ENCODE measurements at regions not wholly inside any gene's neighbourhood (a gene's known extent, or its start where the extent isn't known, plus 50 kb on each side); places are given as distances from the start of the nearest gene placed in this dataset.
A peak's percentile ranks its signal among the peaks of the same experiment; 100 is the strongest.

DNA sequence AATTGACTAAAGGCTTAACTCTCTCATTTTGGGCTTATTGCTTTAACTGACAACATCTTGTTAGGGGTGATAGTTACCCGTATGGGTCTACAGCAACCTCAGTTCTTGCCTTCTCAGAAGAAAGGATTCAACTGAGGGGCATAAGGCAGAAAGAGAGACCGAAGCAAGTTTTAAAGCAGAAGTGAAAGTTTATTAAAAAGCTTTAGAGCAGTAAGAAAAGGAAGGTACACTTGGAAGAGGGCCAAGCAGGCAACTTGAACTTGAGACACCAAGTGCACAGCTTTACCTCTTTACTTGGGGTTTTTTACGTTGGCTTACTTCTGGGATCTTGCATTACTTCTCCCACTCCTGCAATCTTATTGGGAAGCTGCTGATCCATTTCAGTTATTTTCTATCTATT lies 246.9 kb upstream of the PRR20A start:
- no peak for DNase-seq
- TF ChIP-seq, protein P1, sequence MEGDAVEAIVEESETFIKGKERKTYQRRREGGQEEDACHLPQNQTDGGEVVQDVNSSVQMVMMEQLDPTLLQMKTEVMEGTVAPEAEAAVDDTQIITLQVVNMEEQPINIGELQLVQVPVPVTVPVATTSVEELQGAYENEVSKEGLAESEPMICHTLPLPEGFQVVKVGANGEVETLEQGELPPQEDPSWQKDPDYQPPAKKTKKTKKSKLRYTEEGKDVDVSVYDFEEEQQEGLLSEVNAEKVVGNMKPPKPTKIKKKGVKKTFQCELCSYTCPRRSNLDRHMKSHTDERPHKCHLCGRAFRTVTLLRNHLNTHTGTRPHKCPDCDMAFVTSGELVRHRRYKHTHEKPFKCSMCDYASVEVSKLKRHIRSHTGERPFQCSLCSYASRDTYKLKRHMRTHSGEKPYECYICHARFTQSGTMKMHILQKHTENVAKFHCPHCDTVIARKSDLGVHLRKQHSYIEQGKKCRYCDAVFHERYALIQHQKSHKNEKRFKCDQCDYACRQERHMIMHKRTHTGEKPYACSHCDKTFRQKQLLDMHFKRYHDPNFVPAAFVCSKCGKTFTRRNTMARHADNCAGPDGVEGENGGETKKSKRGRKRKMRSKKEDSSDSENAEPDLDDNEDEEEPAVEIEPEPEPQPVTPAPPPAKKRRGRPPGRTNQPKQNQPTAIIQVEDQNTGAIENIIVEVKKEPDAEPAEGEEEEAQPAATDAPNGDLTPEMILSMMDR (IDR thresholded peaks at IDR 0.05): no peak
- TF ChIP-seq EP300 (IDR thresholded peaks at IDR 0.05) (no peak), POLR2AphosphoS5 (IDR thresholded peaks at IDR 0.05) (no peak), POLR2A (IDR thresholded peaks at IDR 0.05) (no peak)
- ATAC-seq (ENCODE audit: low FRiP score in 2 of 2): no peak
- 74 to 79% methylated on average over 3 of the region's 3 CpGs for WGBS, 2 donors
- no peak overlapping the region for H3K4me3 ChIP-seq
- no peaks in the 10 kb centered on the region for H3K36me3 ChIP-seq
- no peaks in the 10 kb centered on the region for H3K4me1 ChIP-seq
- no peaks in the 10 kb centered on the region for H3K9me3 ChIP-seq
- no peaks in the 10 kb centered on the region for H3K27me3 ChIP-seq
- no peak overlapping the region for H3K27ac ChIP-seq

DNA sequence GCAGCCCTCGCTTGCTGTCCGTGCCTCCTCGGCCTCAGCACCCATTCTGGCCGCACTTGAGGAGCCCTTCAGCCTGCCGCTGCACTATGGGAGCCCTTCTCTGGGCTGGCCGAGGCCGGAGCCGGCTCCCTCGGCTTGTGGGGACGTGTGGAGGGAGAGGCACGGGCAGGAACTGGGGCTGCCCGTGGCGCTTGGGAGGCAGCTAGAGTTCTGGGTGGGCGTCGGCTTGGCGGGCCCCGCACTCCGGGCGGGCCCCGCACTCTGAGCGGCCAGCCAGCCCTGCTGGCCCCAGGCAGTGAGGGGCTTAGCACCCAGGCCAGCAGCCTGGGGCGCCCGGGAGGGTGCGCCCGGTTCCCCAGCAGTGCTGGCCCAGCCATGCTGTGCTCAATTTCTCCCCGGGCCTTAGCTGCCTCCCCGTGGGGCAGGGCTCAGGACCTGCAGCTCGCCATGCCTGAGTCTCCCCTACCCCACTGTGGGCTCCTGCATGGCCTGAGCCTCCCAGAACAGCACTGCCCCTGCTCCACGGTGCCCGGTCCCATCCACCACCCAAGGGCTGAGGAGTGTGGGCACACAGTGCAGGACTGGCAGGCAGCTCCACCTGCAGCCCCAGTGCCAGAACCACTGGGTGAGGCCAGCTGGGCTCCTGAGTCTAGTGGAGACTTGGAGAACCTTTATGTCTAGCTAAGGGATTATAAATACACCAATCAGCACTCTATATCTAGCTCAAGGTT lies 240.0 kb upstream of the PRR20A start:
- 89 to 93% methylated on average over 5 to 30 of the region's 30 CpGs for WGBS, 2 donors
- Histone ChIP-seq H3K36me3 (no peaks in the 10 kb centered on the region), H3K27ac (no peak overlapping the region), H3K27me3 (no peaks in the 10 kb centered on the region), H3K9me3 (peaks cover 0 to 7% (median 0%) of the 10 kb centered on the region in 4 donors), H3K4me3 (no peak overlapping the region), H3K4me1 (no peaks in the 10 kb centered on the region)
- ATAC-seq (ENCODE audit: low FRiP score in 2 of 2) (no peak), DNase-seq (peak in 1 of 2 donors; percentile 70)
- TF ChIP-seq POLR2AphosphoS5 (IDR thresholded peaks at IDR 0.05) (no peak), POLR2A (IDR thresholded peaks at IDR 0.05) (no peak), EP300 (IDR thresholded peaks at IDR 0.05) (no peak)
- TF ChIP-seq, protein P1 (IDR thresholded peaks at IDR 0.05): no peak

DNA sequence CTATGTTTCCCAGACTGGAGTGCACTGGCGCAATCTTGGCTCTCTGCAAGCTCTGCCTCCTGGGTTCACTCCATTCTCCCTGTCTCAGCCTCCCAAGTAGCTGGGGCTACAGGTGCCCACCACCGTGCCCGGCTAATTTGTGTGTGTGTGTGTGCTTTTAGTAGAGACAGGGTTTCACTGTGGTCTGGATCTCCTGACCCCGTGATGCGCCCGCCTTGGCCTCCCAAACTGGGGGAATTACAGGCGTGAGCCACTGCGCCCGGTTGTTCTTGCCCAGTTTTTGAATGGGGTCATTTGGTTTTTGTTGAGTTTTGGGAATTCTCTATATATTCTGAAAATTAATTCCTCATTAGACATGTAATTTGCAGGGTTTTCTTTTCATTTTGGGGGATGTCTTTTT lies 238.4 kb upstream of the PRR20A start:
- peak in 1 of 2 donors; percentile 13 for DNase-seq
- H3K27ac ChIP-seq: no peak overlapping the region
- H3K4me3 ChIP-seq: no peak overlapping the region
- WGBS, 2 donors: 96 to 97% methylated on average over 9 of the region's 9 CpGs
- no peaks in the 10 kb centered on the region for H3K4me1 ChIP-seq
- peaks cover 0 to 7% (median 0%) of the 10 kb centered on the region in 4 donors for H3K9me3 ChIP-seq
- H3K36me3 ChIP-seq: no peaks in the 10 kb centered on the region
- H3K27me3 ChIP-seq: no peaks in the 10 kb centered on the region
- ATAC-seq (ENCODE audit: low FRiP score in 2 of 2): no peak
- TF ChIP-seq, protein P1 (IDR thresholded peaks at IDR 0.05): no peak

DNA sequence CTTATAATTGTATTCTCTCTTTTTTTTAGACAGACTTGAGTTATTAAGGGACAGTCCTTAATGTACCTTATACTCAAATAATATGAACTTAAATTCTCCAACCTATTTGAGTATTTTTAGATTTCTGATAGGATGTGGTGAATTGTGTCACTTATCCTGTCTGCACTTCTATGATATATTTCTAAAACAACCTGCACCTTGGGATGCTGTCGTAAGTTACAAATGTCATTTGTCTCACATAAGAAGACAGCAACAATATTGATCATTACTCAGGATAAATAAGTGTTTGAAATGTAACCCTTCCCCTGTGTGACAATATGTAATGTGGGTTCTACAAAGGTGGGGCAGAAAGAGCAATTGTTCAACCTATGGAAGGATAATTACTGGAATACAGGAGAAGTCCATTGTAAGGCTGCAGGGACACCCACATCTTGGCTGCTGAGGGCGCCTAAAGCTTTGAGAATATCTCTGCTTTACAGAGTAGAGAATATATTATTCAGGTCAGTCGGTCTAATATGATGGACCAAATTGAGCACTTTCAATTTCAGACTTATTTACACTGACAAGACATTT lies 236.9 kb upstream of the PRR20A start:
- Histone ChIP-seq H3K9me3 (peaks cover 0 to 7% (median 0%) of the 10 kb centered on the region in 4 donors), H3K27ac (no peak overlapping the region), H3K27me3 (no peaks in the 10 kb centered on the region), H3K36me3 (no peaks in the 10 kb centered on the region), H3K4me3 (no peak overlapping the region), H3K4me1 (no peaks in the 10 kb centered on the region)
- no peak for DNase-seq
- WGBS, 2 donors: 67 to 89% methylated on average over 3 of the region's 3 CpGs
- no peak for TF ChIP-seq POLR2AphosphoS5 (IDR thresholded peaks at IDR 0.05)
- TF ChIP-seq, protein P1 (IDR thresholded peaks at IDR 0.05): no peak
- no peak for TF ChIP-seq POLR2A (IDR thresholded peaks at IDR 0.05)
- TF ChIP-seq EP300 (IDR thresholded peaks at IDR 0.05): no peak
- no peak for ATAC-seq (ENCODE audit: low FRiP score in 2 of 2)

DNA sequence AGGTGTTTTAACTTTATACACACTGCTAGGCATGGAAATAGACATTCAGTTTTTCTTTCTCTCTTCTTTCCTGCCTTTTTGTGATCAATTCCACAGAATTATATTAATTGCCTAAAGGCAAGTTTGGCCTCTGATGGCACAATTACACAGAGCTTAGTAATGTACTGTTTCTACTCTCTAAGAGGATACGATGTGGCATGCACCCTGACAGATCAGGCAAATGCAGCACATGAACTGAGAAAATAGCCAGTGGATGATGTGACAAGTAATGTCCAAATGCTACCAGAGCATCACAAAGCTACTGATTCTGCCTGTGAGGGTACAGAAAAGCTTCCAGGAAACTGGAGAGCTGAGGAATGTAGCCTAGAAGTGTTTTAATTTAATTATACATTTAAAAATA lies 233.8 kb upstream of the PRR20A start:
- no peaks in the 10 kb centered on the region for H3K4me1 ChIP-seq
- H3K9me3 ChIP-seq: no peaks in the 10 kb centered on the region
- 70 to 85% methylated on average over 1 of the region's 1 CpG for whole genome bisulfite sequencing, 2 donors
- no peak for TF ChIP-seq POLR2A (IDR thresholded peaks at IDR 0.05)
- TF ChIP-seq POLR2AphosphoS5 (IDR thresholded peaks at IDR 0.05): no peak
- H3K27ac ChIP-seq: no peak overlapping the region
- no peaks in the 10 kb centered on the region for H3K36me3 ChIP-seq
- ATAC-seq (ENCODE audit: low FRiP score in 2 of 2): no peak
- H3K4me3 ChIP-seq: no peak overlapping the region
- no peaks in the 10 kb centered on the region for H3K27me3 ChIP-seq
- DNase-seq: no peak
